IMR-90 (cell line): ENCODE measurements at regions not wholly inside any gene's neighbourhood (a gene's known extent, or its start where the extent isn't known, plus 50 kb on each side); places are given as distances from the start of the nearest gene placed in this dataset.

Source experiments
- ATAC-seq: fragments of 200-7000 bp; cut with Tn5 transposase; 2 replicates; pipeline ENCODE4 v1.9.1; 2020; ENCODE audit warnings: low read depth, mild to moderate bottlenecking, moderate library complexity
- BruUV-seq: library from RNA; stranded (reverse); fragments of 400-500 nt; replicated peaks from 2 replicates; lab custom pipeline; 2021; lab: Mats Ljungman, UMichigan
- CTCF ChIA-PET: fragments of 300-600 bp; formaldehyde crosslinking; extraction: SDS; loops from one replicate; lab custom pipeline; 2021; ENCODE audit warnings: antibody characterized with exemption; lab: Yijun Ruan, JAX
- POLR2A ChIA-PET: fragments of 300-600 bp; sonication (Branson Sonifier 250); formaldehyde crosslinking; loops from one replicate; lab custom pipeline; 2022; ENCODE audit warnings: antibody characterized with exemption; ENCODE audit not compliant: unreplicated experiment; lab: Charles Lee
- DNase-seq: peaks from one replicate; pipeline ENCODE4 v3.0.0; 2013
- H2AFZ ChIP-seq: replicated peaks from 2 replicates; pipeline ENCODE3; 2013; ENCODE audit warnings: low read length, mild to moderate bottlenecking; ENCODE audit not compliant: poor library complexity
- H2AK5ac ChIP-seq: 2 replicates; pipeline ENCODE4 v1.6.1; 2013; ENCODE audit warnings: low read depth, low read length, inconsistent platforms
- H2AK9ac ChIP-seq: replicated peaks from 2 replicates; pipeline ENCODE3; 2013; ENCODE audit warnings: mild to moderate bottlenecking, low read depth, low read length, moderate library complexity; ENCODE audit not compliant: poor library complexity
- H2BK120ac ChIP-seq: 2 replicates; pipeline ENCODE4 v1.6.1; 2013; ENCODE audit warnings: low read depth, low read length, inconsistent platforms
- H2BK15ac ChIP-seq: 3 replicates; pipeline ENCODE4 v1.6.1; 2013; ENCODE audit warnings: low read depth, low read length, inconsistent platforms
- H2BK20ac ChIP-seq: 2 replicates; pipeline ENCODE4 v1.6.1; 2013; ENCODE audit warnings: low read depth, mild to moderate bottlenecking, inconsistent platforms, low read length, moderate library complexity
- H2BK5ac ChIP-seq: 2 replicates; pipeline ENCODE4 v1.6.1; 2013; ENCODE audit warnings: mild to moderate bottlenecking, low read depth, low read length, inconsistent platforms; ENCODE audit not compliant: poor library complexity, severe bottlenecking
- H3K14ac ChIP-seq: replicated peaks from 2 replicates; pipeline ENCODE4 v1.6.1; 2013; ENCODE audit warnings: low read depth, low read length, inconsistent platforms
- H3K18ac ChIP-seq: 2 replicates; pipeline ENCODE4 v1.6.1; 2013; ENCODE audit warnings: low read depth, low read length, control low read depth
- H3K23ac ChIP-seq: 2 replicates; pipeline ENCODE4 v1.6.1; 2013; ENCODE audit warnings: low read depth, low read length, inconsistent platforms
- H3K27ac ChIP-seq: 2 replicates; pipeline ENCODE4 v1.5.1; 2013; ENCODE audit warnings: mild to moderate bottlenecking, control low read depth, low read length; ENCODE audit not compliant: insufficient read depth
- H3K27me3 ChIP-seq: 2 replicates; pipeline ENCODE4 v1.6.1; 2013; ENCODE audit warnings: low read length; ENCODE audit not compliant: control insufficient read depth, insufficient read depth
- H3K36me3 ChIP-seq: 2 replicates; pipeline ENCODE4 v1.6.1; 2013; ENCODE audit warnings: low read length, mixed read lengths; ENCODE audit not compliant: control insufficient read depth, insufficient read depth
- H3K4ac ChIP-seq: 2 replicates; pipeline ENCODE4 v1.6.1; 2013; ENCODE audit warnings: low read depth, low read length, inconsistent platforms
- H3K4me1 ChIP-seq: 2 replicates; pipeline ENCODE4 v1.6.1; 2013; ENCODE audit warnings: low read length, mixed read lengths; ENCODE audit not compliant: control insufficient read depth, insufficient read depth
- H3K4me2 ChIP-seq: 2 replicates; pipeline ENCODE4 v1.6.1; 2013; ENCODE audit warnings: low read depth, mild to moderate bottlenecking, control low read depth, low read length, moderate library complexity
- H3K4me3 ChIP-seq: 2 replicates; pipeline ENCODE4 v1.5.1; 2013; ENCODE audit warnings: low read depth, mild to moderate bottlenecking, control low read depth, low read length, moderate library complexity; ENCODE audit not compliant: insufficient read depth
- H3K56ac ChIP-seq: 2 replicates; pipeline ENCODE4 v1.6.1; 2013; ENCODE audit warnings: low read length, inconsistent platforms; ENCODE audit not compliant: insufficient read depth; ENCODE audit errors: extremely low read depth
- H3K79me1 ChIP-seq, 2 experiments: 2 replicates each; pipeline ENCODE4 v1.6.1; 2013; ENCODE audit warnings: low read length in 2 of 2, inconsistent platforms in 1 of 2, low read depth in 1 of 2
- H3K9ac ChIP-seq: 2 replicates; pipeline ENCODE4 v1.6.1; 2013; ENCODE audit warnings: low read depth, low read length, control low read depth
- H3K9me1 ChIP-seq: 2 replicates; pipeline ENCODE4 v1.6.1; 2013; ENCODE audit warnings: low read length, inconsistent platforms; ENCODE audit not compliant: insufficient read depth
- H3K9me3 ChIP-seq: 2 replicates; pipeline ENCODE4 v1.6.1; 2013; ENCODE audit warnings: low read length; ENCODE audit not compliant: control insufficient read depth, insufficient read depth
- H4K20me1 ChIP-seq: 2 replicates; pipeline ENCODE4 v1.6.1; 2013; ENCODE audit warnings: low read length, inconsistent platforms; ENCODE audit not compliant: insufficient read depth
- H4K5ac ChIP-seq: 2 replicates; pipeline ENCODE4 v1.6.1; 2013; ENCODE audit warnings: mild to moderate bottlenecking, low read depth, low read length, control low read depth
- H4K8ac ChIP-seq, 2 experiments: 2 replicates each; pipeline ENCODE4 v1.6.1; 2013; ENCODE audit warnings: low read depth in 2 of 2, low read length in 2 of 2, control low read depth in 1 of 2, inconsistent platforms in 1 of 2
- H4K91ac ChIP-seq: 2 replicates; pipeline ENCODE4 v1.6.1; 2013; ENCODE audit warnings: low read depth, low read length, inconsistent platforms; ENCODE audit not compliant: insufficient read depth
- BHLHE40 ChIP-seq: fragments of 150-350 bp; IDR thresholded peaks from 2 replicates; pipeline ENCODE4 v1.6.1; 2016; ENCODE audit warnings: mild to moderate bottlenecking, low read depth, low read length
- FOS ChIP-seq: fragments of 150-350 bp; IDR thresholded peaks from 2 replicates; pipeline ENCODE4 v1.6.1; 2016; ENCODE audit warnings: low read depth, low read length
- MAFK ChIP-seq: IDR thresholded peaks from 2 replicates; pipeline ENCODE4 v1.6.1; 2012; ENCODE audit warnings: low read depth, low read length, improper control_type of control experiment
- MXI1 ChIP-seq: IDR thresholded peaks from 2 replicates; pipeline ENCODE4 v1.6.1; 2012; ENCODE audit warnings: low read depth, mild to moderate bottlenecking, low read length, moderate library complexity, borderline replicate concordance
- POLR2A ChIP-seq: IDR thresholded peaks from 2 replicates; pipeline ENCODE4 v1.6.1; 2012; ENCODE audit warnings: mild to moderate bottlenecking, low read depth, low read length
- SMC3 ChIP-seq: fragments of 150-350 bp; IDR thresholded peaks from 2 replicates; pipeline ENCODE4 v1.6.1; 2016; ENCODE audit warnings: low read depth, mild to moderate bottlenecking, antibody characterized with exemption, low read length, moderate library complexity
- USF2 ChIP-seq: fragments of 150-350 bp; IDR thresholded peaks from 2 replicates; pipeline ENCODE4 v1.6.1; 2017; ENCODE audit warnings: mild to moderate bottlenecking, antibody characterized with exemption, low read length, low read depth
- dilution Hi-C: fragments of 300-500 bp; cut with HindIII; formaldehyde crosslinking; loops from one replicate; pipeline ENCODE4 v1.14.3; 2018; ENCODE audit warnings: low sequenced_read_pairs; ENCODE audit not compliant: unreplicated experiment
- in situ Hi-C: fragments of 300-500 bp; cut with MboI; formaldehyde crosslinking; loops from 3 replicates; pipeline ENCODE4 v1.14.3; 2019; ENCODE audit warnings: low sequenced_read_pairs, inconsistent platforms, mixed read lengths
- intact Hi-C: fragments of 100-400 bp; cut with micrococcal nuclease; formaldehyde crosslinking; loops from 2 replicates; pipeline ENCODE4 v1.10.0; 2022
- TF ChIP-seq, protein P1 (sequence below): conservative IDR thresholded peaks from 2 replicates; pipeline ENCODE4 v1.5.1; 2012; ENCODE audit warnings: mild to moderate bottlenecking, low read depth, low read length, improper control_type of control experiment

- Histone ChIP-seq H3K18ac (no peak overlapping the region), H3K9me1 (no peaks in the 10 kb centered on the region), H3K9ac (no peak overlapping the region), H3K23ac (no peak overlapping the region), H3K4me3 (no peak overlapping the region), H2BK15ac (no peak overlapping the region), H3K4me2 (no peak overlapping the region), H3K56ac (no peak overlapping the region), H3K27ac (no peak overlapping the region), H3K9me3 (peaks cover 4% of the 10 kb centered on the region), H2BK20ac (no peak overlapping the region), H3K79me1 (no peaks in the 10 kb centered on the region), H2AK9ac (no peak overlapping the region), H2BK120ac (no peak overlapping the region), H2AK5ac (no peak overlapping the region), H4K91ac (no peak overlapping the region), H3K4me1 (no peaks in the 10 kb centered on the region), H4K5ac (no peak overlapping the region), H4K20me1 (no peaks in the 10 kb centered on the region), H4K8ac (no peak overlapping the region), H2AFZ (no peak overlapping the region), H2BK5ac (no peak overlapping the region), H3K14ac (no peak overlapping the region), H3K4ac (no peak overlapping the region), H3K27me3 (no peaks in the 10 kb centered on the region), H3K36me3 (no peaks in the 10 kb centered on the region)
- TF ChIP-seq SMC3: no peak
- no peak for TF ChIP-seq FOS
- no peak for TF ChIP-seq USF2
- no peak for TF ChIP-seq POLR2A
- TF ChIP-seq, protein P1, sequence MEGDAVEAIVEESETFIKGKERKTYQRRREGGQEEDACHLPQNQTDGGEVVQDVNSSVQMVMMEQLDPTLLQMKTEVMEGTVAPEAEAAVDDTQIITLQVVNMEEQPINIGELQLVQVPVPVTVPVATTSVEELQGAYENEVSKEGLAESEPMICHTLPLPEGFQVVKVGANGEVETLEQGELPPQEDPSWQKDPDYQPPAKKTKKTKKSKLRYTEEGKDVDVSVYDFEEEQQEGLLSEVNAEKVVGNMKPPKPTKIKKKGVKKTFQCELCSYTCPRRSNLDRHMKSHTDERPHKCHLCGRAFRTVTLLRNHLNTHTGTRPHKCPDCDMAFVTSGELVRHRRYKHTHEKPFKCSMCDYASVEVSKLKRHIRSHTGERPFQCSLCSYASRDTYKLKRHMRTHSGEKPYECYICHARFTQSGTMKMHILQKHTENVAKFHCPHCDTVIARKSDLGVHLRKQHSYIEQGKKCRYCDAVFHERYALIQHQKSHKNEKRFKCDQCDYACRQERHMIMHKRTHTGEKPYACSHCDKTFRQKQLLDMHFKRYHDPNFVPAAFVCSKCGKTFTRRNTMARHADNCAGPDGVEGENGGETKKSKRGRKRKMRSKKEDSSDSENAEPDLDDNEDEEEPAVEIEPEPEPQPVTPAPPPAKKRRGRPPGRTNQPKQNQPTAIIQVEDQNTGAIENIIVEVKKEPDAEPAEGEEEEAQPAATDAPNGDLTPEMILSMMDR: no peak
- no peak for TF ChIP-seq MAFK
- TF ChIP-seq BHLHE40: no peak
- TF ChIP-seq MXI1: no peak
- peak; percentile 57 for DNase-seq
- ChIA-PET POLR2A (interaction anchor here (0.6 kb wide), 1 partner anchor 28 kb away, joined by 3 read pairs; no protein-coding TSS in a partner anchor), CTCF (interaction anchor here (0.6 kb wide), 1 partner anchor 230 kb away, joined by 4 read pairs; no protein-coding TSS in a partner anchor)
- intact Hi-C loops (no loop called here), in situ Hi-C loops (no loop called here), dilution Hi-C loops (no loop called here)
- peak; percentile 37 for ATAC-seq
- BruUV-seq: no TSS peak
Measured at GRCh38 chr5:159749146-159749545, 167.1 kb upstream of the ADRA1B start.
